ENCODE measurements at regions not wholly inside any gene's neighbourhood (a gene's known extent, or its start where the extent isn't known, plus 50 kb on each side); places are given as distances from the start of the nearest gene placed in this dataset.
"Not testable (repeated sequence)": the region's sequence is repeated elsewhere in the genome, so short reads cannot be mapped to it uniquely, and the experiment has no call there.

DNA sequence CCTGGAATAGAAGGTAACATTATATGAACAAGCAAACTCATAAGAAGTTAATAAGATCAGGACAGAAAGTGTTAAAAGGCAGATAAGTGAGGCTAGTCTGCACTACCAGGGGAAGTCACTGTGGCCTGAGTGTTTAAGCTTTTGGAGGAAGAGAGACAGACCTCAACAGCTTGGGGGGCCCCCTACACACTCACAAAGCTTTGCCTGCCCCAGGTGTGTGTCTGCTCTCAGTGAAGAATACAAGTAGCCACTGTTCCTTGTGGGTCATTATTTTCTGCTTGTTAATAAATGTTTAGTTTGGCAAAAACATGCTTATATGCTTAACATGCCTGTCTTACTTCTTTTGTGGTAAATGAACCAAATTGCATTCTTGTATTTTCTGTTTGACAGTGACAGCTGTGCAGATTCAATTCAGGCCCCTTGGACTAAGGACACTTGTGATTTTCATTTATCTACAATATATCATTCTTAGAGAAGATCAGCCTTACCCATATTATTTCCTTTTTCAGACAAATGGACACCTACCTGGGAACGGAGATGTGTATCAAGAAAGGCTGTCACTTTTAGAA, 50.7 kb upstream of the C12orf71 start:
- DNase-seq: no peak

DNA sequence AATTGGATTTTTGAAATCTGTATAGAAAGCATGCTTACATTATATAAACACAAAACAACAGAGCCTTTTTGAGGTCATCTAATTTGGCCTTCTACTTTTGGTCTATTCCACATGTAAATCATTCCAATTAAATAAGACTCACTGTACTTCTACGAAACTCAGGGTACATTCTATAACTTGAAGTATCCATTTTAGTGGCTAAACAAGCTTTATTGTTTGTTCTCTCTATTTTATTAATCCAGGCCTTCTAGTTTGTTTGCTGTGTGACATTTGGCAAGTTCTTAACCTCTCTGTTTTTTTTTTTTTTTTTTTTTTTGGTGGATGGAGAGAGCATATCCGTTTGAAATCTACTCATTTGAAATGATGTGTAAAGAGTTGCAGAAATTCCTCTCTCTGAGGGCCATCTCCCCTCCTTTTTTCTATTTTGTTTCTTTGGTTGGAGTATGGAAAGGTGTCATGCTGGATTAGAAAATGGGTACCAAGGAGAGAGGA, 58.1 kb upstream of the C12orf71 start:
- no peak for DNase-seq

DNA sequence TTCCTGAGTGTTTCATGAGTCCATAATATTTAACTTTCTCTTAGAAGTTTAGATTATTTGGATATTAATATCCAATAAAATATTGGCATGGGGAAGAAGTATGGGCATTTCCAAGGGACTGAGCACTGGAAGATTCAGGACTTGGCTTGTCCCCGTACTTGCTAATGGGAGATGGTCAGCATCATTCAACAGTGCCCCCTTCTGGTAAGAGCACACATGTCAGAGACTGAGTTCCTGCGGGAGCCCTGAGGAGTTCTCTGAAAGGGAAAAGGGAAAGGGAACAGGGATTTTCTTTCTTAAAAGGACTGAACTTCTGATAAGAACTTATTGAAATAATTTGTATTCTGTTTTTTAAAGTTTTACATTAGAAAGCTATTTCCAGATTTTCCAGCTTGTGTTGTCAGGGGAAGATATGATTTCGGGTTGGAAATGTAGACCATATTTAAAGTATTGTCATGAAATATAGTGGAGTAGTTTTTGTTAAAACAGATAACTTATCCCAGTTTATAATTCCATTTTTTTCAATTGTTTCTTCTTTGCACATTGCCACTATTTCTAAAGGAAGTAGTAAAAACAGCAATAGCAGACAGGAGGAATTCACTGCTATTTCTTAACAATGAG, 59.8 kb upstream of the C12orf71 start:
- DNase-seq: peak; percentile 58

DNA sequence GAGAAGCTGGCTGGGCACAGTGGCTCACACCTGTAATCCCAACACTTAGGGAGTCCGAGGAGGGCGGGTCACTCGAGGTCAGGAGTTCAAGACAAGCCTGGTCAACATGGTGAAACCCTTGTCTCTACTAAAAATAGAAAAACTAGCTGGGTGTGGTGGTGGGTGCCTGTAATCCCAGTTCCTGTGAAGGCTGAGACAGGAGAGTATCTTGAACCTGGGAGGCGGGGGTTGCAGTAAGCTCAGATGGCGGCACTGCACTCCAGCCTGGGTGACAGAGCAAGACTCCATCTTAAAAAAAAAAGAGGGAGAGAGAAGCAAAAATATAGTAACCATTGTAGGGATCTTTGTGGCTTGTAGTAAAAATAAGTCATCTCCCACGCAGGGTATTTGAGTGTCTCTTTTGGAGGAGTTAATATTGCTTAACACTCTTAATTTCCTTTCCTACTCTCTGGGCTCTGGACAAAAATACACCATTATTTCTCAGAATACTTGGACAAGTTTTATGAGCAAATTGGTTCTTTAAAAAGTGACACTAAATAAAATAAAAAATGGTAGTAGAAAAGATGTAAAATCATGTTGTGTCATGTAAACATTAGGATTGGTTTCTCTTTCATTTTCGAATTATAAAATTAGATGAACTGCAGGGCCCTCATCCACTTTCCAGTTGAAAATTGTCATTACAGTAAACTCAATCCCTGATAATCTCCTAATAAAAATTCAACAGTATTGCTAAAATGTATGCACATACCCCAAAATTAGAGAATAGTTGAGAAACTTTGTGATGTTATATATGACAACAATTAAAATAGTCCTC, 61.1 kb upstream of the C12orf71 start:
- no peak for DNase-seq

DNA sequence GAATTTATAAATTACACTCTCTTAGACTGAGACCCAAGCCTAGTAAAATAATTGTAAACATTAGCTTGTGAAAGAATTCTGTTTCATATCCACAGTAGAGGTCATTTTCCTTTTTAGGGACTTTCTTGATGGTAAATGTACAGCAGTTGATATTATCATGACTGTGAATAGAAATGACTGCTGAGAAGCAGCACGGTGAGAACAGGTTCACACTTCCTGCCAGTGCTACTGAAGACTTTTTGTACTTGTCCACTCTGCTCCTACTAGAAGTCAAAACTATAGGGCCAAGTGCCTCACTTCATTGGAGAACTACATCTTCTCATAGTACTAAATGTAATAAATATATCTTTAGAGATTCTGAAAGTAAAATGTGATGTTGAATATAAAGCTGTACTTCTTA, 63.3 kb upstream of the C12orf71 start:
- DNase-seq: not testable (repeated sequence)

DNA sequence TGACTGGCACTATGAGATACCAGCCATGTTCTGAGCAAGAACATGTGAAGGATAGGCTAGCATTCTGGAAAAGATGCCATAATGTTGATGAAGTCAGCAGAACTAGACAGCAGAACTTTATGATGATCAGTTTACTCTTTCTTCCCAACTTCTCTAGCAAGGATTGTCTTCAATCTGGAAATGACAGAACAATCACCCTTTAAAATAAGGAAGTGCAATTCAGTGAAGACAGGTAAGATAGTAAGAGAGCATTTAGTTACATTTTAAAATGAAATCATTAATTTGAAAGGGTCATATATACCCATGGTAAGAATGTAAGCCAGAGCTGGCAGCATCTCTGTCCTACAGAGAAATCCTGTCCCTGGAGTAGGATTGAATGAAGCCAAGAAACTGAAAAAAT, 66.0 kb upstream of the C12orf71 start:
- DNase-seq: no peak

DNA sequence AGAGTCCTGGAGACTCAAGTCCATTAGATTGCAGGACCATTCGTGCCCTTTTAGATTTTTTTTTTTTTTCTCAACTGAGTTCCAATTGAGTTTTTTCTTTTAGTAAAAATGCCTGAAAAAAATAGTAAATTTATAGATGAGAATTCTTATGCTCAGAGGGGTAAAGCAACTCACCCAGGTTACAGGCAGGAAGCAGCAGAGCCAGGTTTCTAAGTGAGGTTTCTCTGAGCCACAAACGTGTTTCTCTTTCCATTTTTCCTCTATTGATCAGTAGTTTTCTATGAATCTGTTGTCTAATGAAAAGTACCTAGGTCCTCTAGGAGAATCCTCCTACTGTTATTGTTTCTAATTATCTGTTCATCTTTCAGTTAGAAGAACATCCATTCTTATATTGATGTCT, 66.4 kb upstream of the C12orf71 start:
- no peak for DNase-seq

DNA sequence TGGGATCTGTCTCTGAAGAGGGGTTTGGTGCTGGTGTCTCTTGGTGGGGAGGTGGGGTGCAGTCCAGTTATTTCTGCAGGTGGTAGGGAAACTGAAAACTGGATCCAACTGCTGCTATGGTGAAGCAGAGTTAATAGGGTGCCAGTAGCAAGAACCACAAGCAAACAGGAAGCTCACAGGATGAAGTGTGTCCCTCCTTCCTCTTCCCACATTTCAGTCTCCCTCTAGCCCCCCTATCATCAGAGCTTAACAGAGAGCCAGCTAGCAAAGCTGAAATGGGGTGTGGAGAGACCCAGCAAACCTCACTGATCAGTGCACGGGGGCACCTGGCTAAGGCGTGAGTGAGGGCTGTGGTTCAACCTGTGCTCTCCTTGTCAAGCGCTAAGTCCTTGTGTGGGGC, 69.1 kb upstream of the C12orf71 start:
- DNase-seq: no peak

DNA sequence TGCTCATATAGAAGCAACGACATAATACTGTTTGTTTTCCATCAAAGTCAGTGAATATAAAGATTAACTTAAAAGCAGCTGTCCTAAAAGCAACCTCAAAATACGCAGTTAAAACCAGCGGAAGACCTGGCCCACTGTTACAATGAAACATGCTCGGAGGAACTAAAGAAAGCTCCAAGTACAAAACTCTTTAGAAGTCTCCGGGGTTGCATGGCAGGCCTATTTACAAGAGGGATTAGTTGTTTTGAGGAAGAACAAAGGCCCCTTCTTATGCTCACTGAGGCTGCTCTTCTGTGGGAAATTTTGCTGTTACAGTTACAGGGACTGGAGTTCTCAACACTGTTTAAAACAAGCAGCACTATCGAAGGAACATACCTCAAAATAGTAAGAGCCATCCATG, 75.9 kb upstream of the C12orf71 start:
- no peak for DNase-seq

DNA sequence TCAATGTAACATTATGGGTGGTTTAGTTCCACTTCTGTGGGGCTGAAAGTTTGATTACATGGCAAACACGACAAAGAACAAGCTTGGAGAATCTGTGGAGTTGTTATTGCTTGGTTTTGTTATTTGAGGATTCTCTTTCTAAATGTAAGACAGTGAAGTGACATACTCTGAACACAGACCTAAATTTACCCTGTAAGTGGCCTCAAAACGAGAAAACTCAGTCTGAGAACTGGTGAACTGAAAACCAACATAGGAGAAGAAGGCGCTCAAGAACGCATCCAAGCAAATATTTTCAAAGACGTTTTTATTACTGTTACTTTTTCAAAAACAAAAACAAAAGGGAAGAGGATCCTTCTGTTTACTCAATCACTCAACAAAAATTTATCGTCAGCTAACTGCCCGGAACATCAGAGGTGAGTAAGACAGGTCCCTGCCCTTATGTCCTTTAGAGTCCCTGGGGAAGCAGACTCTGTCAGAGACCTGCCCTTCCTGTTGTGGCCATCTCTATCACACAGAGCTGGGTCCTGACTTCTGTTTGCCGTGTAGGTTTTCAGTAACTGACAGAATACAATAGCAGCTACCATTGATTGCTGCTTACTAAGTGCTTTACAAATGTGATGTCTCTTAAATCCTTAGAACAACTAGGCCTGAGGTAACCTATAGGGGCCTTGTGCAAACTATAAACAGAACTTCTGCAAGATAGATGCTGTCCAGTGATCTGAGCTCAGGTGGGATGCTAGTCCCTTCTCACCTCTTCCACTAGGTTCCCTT, 79.3 kb upstream of the C12orf71 start:
- no peak for DNase-seq

DNA sequence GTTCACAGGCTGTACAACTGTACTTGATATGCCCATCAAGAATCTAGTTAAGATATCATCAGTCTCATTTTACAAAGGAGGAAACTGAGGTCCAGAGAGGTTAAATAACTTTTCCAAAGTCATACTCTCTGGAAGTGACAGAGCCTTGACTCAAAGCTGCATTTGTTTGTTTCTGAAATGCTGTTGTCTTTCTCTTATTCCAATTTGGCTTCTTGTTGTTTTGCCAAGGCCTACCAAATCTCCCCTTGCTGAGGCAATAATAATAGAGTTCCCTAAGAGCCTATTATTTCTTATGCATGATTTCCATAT, 79.8 kb upstream of the C12orf71 start:
- DNase-seq: no peak

DNA sequence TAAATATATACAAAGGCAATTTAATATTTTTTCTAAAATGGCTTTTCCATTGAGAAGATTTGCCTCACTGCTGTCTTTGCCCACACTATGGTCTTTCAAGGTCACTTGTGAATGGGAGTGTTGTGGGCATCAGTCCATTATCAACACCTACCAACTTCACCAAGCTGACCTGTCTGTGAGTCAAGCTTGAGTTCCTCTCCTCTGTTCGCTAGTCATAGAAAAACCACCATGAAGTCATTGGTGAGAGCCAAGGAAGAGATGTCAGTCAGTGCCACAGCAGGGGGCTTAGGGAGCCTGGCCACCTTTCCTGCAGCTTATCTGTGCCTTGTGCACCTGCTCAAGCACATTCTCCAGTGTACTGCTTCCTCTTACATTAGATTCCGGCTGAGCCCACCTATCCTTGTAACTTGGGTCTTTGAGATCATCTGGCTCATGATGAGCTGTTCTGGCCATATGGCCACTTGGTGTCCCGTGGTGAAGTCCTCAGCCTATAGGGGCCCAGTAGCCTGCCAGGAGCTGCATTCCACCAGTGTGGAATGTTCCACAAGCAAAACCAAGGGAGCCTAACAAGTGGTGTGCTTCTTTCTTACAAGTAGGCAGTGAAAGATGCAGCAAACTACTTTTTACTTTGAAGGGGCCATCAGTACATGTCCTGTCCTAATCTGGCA, 80.8 kb upstream of the C12orf71 start:
- DNase-seq: no peak

DNA sequence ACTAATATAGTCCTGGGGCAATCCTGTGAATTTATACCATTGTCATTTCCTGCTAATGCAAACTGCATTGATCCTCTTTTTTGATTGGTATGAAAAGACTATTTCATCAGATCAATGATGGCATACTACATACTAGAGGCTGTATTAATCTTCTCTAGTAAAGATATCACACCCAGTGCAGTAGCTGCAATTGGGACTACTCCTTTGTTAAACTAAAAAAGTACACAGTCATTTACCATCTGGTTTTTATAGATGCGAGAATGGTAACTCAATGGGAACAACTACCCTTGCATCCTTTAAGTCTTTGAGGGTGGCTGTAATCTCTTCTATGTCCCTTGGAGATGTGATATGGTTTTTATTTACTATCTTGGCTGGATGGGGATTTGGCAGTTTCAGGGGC, 80.2 kb upstream of the STK38L start:
- no peak for DNase-seq

DNA sequence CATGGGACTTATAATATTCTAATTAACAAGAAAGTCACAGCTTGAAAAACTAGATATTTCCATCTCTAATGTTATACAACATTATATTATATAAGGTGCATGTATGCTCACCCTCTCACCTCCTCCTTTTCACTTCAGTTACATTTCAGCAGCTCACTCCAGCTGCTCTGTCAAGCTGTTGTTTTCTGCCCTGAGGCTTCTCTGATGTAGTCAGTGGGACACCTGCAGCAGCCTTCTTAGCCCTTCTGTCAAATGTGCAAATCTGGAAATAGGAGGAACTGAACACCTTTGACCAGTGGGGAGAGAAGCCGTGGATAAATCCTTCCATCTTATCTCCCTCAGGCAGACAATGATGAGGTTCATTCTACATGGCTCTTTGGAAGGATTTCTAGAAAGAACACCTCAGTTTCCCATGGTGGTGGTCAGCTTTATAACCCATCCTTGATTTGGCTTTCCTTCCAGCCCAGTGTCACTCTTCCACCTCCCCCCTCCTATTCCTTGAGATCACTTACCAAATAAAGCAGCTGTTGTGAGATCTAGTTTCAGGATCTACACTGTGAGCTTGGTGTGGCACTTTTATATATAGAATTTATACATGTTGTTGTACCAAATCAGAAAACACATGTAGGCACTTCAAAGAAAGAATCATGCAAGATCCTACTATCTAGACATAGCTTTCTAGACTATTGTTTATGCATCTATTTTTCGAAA, 79.6 kb upstream of the STK38L start:
- no peak for DNase-seq

DNA sequence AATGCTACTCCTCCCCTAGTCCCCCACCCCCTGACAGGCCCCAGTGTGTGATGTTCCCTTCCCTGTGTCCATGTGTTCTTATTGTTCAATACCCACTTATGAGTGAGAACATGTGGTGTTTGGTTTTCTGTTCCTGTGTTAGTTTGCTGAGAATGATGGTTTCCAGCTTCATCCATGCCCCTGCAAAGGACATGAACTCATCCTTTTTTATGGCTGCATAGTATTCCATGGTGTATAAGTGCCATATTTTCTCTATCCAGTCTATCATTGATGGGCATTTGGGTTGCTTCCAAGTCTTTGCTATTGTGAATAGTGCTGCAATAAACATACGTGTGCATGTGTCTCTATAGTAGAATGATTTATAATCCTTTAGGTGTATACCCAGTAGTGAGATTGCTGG, 78.1 kb upstream of the STK38L start:
- DNase-seq: not testable (repeated sequence)

DNA sequence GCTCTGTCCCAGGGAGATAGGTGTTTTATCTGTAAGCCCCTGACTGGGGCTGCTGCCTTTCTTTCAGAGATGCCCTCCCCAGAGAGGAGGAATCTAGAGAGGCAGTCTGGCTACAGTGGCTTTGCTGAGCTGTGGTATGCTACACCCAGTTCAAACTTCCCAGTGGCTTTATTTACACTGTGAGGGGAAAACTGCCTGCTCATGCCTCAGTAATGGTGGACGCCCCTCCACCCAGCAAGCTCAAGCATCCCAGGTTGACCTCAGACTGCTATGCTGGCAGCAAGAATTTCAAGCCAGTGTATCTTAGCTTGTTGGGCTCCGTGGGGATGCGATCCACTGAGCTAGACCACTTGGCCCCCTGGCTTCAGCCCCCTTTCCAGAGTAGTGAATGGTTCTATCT, 72.6 kb upstream of the STK38L start:
- DNase-seq: not testable (repeated sequence)

DNA sequence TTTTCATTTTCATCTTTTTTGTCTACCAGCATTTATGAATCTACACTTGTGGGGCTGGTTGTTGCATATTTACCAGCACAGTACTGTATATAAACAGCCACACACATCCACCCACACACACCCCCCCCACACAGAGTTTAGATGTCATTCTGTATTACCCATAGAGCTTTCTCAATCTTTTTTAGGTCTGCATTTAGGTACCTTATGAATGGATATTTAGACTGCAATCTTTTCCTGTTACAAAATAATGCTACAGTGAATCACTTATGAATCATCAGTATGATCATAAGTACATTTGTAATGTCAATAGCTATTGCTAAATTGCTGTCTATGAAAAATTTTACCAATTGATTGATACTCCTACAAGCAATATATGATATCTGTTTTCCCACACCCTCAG, 67.3 kb upstream of the STK38L start:
- no peak for DNase-seq

DNA sequence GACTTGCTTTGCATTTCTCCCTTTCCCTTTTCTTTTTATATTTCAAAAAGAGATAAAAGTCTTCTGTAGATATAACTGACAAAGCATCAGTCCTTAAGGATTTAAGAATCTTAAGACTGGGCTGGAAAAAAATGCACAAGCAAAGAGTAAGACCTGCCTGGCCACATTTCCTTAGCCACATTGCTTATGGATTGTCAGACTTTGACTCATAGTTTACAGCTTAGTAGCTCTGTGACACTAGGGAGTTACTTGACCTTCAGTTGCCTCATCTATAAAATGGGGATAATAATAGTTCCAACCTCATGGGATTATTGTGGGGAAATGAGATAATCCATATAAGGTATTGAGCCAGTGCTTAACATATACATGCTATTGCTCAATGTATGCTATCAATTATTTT, 66.4 kb upstream of the STK38L start:
- DNase-seq: no peak

DNA sequence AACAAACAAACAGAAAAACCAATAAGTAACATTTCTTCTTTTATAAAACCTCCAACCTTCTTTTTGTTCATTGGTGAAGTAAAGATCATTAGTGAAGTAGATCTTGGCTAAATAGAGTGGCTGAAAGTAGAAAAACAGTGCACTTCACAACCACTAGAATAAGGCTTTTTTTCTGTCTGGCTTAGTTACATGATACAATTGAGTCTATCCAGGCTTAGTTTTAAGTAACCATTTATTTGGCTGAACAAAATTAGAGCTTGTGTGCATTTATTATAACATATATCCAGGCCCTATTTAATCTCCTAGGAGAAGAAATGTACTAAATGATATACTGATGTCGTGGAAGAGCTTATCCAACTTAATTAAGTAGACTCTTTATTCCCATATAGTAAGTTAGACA, 65.8 kb upstream of the STK38L start:
- DNase-seq: no peak

DNA sequence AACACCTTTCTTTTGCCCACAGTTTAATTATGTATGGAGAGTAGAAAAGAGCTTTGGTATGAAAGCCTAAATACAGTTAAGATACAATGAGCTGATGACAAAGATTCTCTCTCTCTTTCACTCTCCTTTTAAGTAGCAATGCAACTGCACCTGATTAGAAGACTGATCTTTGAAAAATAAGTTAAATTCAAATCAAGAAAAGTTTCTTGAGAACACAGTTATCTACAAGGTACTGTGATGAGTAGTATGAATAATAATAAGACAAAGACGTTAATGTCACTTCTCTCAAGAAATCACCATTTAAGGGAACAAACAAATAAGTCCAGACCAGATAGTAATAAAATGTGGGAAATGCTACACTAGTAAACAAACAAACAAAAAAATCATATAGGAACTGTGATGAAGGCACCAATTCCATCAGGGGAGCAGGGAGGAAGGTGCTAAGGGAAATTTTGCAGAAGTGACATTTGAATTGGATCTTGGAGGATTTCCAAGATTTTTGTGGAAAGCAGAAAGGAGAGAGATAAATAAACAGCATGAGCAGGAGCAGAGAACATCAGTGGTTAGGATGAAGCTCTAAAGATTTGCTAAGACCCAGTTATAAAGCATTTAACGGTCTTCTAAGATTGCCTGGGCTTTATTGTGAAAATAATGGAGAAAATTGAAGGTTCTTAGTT, 65.2 kb upstream of the STK38L start:
- DNase-seq: no peak

DNA sequence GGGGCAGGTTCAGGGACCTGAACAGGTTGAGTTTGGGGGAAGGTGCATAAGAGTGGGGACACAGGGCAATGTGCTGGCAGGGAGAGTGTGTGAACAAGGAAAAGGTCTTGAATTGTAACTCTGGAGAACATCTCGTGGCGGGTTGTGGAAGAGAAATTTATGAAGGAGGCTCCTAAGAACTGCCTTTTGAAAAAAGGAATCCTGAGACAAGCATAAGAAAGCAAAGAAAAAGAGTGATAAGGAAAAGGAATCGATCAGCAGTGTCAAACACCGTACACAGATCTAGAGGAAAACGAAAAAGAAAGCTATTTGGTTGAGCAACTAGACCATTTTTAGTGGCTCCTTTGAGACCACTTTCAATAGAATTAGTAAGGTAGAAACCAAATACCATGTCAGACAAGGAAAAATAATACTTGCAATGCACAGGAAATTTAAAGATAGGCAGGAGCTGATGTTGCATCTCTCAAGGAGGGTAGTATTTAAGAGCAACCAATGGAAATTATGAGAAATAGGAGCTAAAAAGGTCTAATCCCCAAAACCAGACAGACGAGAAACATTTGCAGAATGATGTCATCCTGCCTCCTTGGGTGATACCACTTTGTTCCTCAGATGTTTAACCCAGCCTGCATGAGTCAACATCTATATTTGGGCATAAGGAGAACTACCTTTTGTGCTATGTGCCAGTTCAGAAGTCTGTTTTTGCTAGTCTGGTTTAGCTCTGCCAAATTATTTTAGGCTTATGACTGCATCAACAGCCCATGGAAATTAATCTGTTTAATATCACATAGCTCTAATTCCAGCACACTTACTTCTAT, 64.5 kb upstream of the STK38L start:
- DNase-seq: no peak

Measured in NCI-H2227 treated with DMSO at 0.1 percent for 48 hours (cell line).